ENCODE measurements at regions not wholly inside any gene's neighbourhood (a gene's known extent, or its start where the extent isn't known, plus 50 kb on each side); places are given as distances from the start of the nearest gene placed in this dataset.

DNA sequence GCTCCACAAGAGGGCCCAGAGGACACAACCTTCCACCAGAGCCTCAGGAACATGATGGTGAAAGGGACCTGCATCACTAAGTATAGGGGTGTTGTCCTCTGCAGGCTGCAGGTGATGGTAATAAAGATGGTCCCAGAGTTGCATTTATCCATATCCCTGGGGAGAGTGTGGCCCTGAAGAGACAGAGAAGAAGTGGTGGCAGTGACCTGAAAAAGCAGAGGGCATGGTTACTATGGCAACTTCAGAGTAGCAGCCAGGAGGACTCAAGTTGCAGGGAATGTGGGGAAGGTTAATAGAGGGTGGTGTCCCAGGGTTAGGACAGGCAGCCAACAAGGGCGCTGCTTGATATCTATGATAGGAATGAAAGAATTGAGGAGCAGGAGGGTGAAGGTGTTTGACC, 57.1 kb downstream of the HLA-A start:
- DNase-seq = no peak

DNA sequence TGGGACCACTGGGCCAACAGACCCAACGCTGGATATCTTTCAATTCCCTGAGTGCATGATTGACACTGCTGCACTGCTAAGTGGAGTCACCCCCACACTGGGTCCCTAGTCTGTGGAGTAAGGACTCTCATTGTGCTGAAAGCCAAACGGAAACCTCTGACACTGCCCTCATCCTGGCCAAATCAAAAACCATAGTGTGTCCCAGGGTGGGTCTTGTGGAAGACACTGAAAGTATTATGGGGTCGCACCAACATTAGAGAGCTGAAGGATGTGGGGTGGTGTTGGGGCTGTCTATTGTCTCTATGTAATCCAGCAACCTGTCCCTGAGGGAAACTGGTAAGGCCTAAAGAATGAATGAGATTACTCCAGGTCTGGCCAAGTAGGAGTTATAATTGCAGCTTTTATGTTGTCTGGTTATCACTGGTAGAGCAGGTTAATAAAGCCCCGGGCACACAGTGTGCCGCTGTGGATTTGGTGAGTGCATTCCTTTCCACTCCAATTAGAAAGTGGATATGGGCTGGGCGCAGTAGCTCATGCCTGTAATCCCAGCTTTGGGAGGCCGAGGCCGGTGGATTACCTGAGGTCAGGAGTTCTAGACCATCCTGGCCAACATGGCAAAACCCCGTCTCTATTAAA, 57.9 kb downstream of the HLA-A start:
- no peak for DNase-seq

DNA sequence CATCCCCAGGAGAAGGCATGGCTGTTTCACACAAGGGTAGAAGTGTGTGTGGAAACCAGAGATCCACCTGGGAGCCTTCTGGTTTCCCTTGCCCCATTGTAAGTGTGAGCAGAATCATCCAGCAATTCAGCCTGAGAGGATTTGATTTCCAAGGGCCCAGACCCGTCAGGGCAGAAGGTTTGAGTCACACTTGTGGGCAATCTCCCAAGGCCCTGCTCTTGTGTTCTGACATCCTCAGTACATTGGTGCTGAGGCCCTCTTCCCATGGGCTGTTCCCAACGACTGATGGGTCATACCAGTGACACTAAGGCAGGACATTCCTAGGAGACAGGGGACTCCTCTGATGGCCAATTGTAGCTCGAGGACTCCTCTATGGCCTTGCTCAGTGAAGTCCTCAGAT, 58.2 kb upstream of the POLR1H start:
- peak; percentile 65 for DNase-seq

DNA sequence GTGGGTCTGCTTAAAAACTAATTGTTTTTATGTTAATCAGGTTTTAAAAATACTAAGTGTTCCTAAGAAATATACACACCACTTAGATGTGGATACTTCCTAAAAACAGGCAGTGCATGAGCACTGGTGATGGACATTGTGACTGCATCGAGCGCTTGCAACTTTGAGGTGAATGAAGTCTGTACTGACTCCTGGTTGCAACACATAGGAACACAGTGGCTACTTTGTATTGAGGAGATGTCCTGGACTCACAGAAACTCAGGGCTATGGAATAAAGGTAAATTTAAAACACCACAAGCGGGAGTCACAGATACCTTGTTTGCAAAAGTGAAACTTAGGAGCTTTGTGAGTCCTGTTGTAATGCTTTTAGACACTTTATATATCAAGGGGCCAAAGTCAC, 55.6 kb upstream of the POLR1H start:
- DNase-seq = no peak

DNA sequence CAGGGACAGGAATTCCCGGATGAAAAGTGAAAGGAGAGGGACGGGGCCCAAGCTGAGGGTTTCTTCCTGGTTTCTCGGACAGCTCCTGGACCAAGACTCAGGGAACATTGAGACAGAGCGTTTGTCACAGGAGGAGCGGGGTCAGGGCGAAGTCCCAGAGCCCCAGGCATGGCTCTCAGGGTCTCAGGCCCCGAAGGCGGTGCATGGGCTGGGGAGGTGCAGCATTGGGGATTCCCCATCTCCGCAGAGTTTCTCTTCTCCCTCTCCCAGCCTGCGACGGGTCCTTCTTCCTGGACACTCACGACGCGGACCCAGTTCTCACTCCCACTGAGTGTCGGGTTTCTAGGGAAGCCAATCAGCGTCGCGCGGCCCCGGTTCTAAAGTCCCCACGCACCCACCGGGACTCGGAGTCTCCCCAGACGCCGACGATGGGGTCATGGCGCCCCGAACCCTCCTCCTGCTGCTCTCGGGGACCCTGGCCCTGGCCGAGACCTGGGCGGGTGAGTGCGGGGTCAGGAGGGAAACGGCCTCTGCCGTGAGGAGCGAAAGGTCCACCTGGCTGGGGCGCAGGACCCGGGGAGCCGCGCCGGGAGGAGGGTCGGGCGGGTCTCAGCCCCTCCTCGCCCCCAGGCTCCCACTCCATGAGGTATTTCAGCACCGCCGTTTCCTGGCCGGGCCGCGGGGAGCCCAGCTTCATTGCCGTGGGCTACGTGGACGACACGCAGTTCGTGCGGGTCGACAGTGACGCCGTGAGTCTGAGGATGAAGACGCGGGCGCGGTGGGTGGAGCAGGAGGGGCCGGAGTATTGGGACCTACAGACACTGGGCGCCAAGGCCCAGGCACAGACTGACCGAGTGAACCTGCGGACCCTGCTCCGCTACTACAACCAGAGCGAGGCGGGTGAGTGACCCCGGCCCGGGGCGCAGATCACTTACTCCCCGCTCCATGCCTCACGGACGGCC, 54.6 kb upstream of the POLR1H start:
- no peak for DNase-seq

DNA sequence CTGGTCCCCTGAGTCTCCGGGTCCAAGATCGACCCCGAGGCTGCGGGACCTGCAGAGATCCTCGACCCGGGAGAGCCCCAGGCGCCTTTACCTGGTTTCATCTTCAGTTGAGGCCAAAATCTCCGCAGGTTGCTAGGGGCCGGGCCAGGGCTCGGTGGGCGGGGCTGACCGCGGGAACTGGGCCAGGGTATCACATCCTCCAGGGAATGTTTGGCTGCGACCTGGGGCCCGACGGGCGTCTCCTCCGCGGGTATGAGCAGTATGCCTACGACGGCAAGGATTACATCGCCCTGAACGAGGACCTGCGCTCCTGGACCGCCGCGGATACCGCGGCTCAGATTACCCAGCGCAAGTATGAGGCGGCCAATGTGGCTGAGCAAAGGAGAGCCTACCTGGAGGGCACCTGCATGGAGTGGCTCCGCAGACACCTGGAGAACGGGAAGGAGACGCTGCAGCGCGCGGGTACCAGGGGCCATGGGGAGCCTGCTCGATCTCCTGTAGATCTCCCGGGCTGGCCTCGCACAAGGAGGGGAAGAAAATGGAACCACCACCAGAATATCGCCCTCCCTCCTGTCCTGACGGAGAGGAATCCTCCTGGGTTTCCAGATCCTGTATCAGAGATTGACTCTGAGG, 53.8 kb upstream of the POLR1H start:
- DNase-seq = no peak

DNA sequence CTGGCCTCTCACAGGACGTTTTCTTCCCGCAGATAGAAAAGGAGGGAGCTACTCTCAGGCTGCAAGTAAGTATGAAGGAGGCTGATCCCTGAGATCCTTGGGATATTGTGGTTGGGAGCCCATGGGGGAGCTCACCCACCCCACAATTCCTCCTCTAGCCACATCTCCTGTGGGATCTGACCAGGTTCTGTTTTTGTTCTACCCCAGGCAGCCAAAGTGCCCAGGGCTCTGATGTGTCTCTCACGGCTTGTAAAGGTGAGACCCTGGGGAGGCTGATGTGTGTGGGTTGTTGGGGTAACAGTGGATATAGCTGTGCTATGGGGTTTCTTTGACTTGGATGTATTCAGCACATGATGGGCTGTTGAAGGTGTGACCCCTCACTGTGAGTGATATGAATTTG, 52.0 kb upstream of the POLR1H start:
- DNase-seq = no peak

Measured in HCEC 1CT (cell line).